Sigmoid colon (tissue), 4 donors: ENCODE measurements at regions not wholly inside any gene's neighbourhood (a gene's known extent, or its start where the extent isn't known, plus 50 kb on each side); places are given as distances from the start of the nearest gene placed in this dataset.
A peak's percentile ranks its signal among the peaks of the same experiment; 100 is the strongest.

Source experiments
- CTCF ChIP-seq, 4 experiments: fragments of 450-650 bp in 3 of 4; fragments of 200-600 bp in 1 of 4; IDR thresholded peaks; one replicate each; pipeline ENCODE4 v1.5.1; 2016 to 2019; ENCODE audit warnings: antibody characterized with exemption in 4 of 4, mild to moderate bottlenecking in 3 of 4, moderate library complexity in 2 of 4
- EP300 ChIP-seq, 4 donors: sonication (generic); formaldehyde crosslinking; IDR thresholded peaks; one replicate each; pipeline ENCODE4 v1.6.1; 2017; ENCODE audit warnings: antibody characterized with exemption in 4 of 4
- POLR2A ChIP-seq, 2 donors: fragments of 450-650 bp; IDR thresholded peaks; one replicate each; pipeline ENCODE4 v1.6.1; 2016; ENCODE audit warnings: antibody characterized with exemption in 2 of 2, mild to moderate bottlenecking in 2 of 2, moderate library complexity in 2 of 2
- POLR2AphosphoS5 ChIP-seq, 4 donors: sonication (generic); formaldehyde crosslinking; IDR thresholded peaks; one replicate each; pipeline ENCODE4 v1.6.1; 2017; ENCODE audit warnings: antibody characterized with exemption in 4 of 4

DNA sequence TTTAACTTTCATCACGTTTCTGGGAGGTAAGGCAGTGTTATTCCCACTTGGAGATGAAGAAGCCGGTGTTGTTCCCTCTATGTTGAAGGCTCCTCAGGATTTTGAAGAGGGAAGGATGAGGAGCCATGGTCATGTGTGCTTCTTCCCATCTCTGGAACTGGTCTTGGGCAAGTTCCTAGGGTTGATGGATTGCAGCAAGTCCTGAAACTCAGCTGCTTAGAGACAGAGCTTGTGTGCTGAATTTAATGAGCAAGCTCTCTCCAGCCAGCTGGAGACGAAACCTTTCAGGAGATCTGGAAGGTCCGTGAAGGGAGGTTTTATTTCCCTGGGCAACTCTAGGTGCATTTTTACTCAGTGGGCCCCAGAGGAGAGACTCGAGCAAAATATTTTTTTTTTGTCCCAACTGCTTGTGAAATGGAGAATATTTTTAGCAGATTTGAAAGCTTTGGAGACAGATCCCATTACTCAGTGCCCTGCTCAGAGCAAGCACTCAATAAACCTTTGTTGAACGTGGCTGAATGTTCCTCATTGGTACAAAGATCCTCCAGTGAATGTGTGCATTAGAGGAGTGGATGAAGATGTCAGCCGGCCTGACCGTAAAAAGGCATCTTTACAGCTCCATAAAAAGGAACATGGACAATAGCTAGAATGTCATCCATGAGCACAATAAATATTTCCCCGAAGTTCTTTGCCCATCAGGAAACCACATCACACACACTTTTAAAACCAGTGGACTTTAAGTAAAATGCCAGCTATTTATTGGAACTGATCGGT lies 55.6 kb upstream of the RGMA start:
- TF ChIP-seq CTCF (IDR thresholded peaks at IDR 0.05) (no peak), POLR2A (IDR thresholded peaks at IDR 0.05) (no peak), POLR2AphosphoS5 (IDR thresholded peaks at IDR 0.05) (peak; percentile 34 to 73 (median 57)), EP300 (IDR thresholded peaks at IDR 0.05) (peak in 2 of 4 donors; percentile 22 to 36)
